ENCODE measurements at regions not wholly inside any gene's neighbourhood (a gene's known extent, or its start where the extent isn't known, plus 50 kb on each side); places are given as distances from the start of the nearest gene placed in this dataset.

GRCh38 chr1:244957122-244957521, 92.8 kb upstream of the HNRNPU start:
- TF ChIP-seq MAX (IDR thresholded peaks at IDR 0.05; ENCODE audit: insufficient read depth, insufficient read length) (no peak), EZH2 (IDR thresholded peaks at IDR 0.05; ENCODE audit: borderline replicate concordance, low read depth, low read length, severe bottlenecking) (no peak), CTCF (IDR thresholded peaks at IDR 0.05; ENCODE audit: extremely low read depth in 1 of 2, insufficient read depth in 1 of 2, low read depth in 1 of 2, low read length in 2 of 2) (no peak), JUN (IDR thresholded peaks at IDR 0.05; ENCODE audit: borderline replicate concordance, insufficient read depth, insufficient read length, low read depth) (no peak), FOS (IDR thresholded peaks at IDR 0.05; ENCODE audit: borderline replicate concordance, insufficient read depth, low read length) (no peak), POLR2AphosphoS5 (IDR thresholded peaks at IDR 0.05; ENCODE audit: insufficient read depth, low read depth, low read length) (no peak), GATA2 (IDR thresholded peaks at IDR 0.05; ENCODE audit: insufficient read depth, insufficient read length, low read depth, low read length) (no peak), POLR2A (IDR thresholded peaks at IDR 0.05; ENCODE audit: low read depth, low read length) (no peak), MYC (IDR thresholded peaks at IDR 0.05; ENCODE audit: low read depth, low read length) (no peak)
- FAIRE-seq = no peak
- H3K9me3 ChIP-seq (replicated peaks; ENCODE audit: control insufficient read depth, insufficient read depth, low read length) = no peaks in the 10 kb centered on the region
- ChIA-PET CTCF (no interaction called here), POLR2A (no interaction called here)
- no TSS peak for BruUV-seq (replicated peaks)
- no peaks in the 10 kb centered on the region for H3K9me1 ChIP-seq (replicated peaks; ENCODE audit: control insufficient read depth, extremely low read depth, insufficient read depth, low read length)
- no peak overlapping the region for H3K4me2 ChIP-seq (ENCODE audit: insufficient read depth, low read length)
- H3K27me3 ChIP-seq (ENCODE audit: control insufficient read depth in 2 of 2, insufficient read depth in 2 of 2, low read length in 2 of 2) = no peaks in the 10 kb centered on the region
- dilution Hi-C loops (cut with MboI; ENCODE audit: extremely low pct_ligation_motif_present, low sequenced_read_pairs) = no loop called here
- H3K27ac ChIP-seq (ENCODE audit: insufficient read depth, low read depth, low read length) = no peak overlapping the region
- no peaks in the 10 kb centered on the region for H4K20me1 ChIP-seq (replicated peaks; ENCODE audit: control insufficient read depth, extremely low read depth, insufficient read depth, low read length)
- no peaks in the 10 kb centered on the region for H3K36me3 ChIP-seq (ENCODE audit: control insufficient read depth in 2 of 2, extremely low read depth in 1 of 2, insufficient read depth in 2 of 2, low read length in 2 of 2)
- H3K9ac ChIP-seq (replicated peaks; ENCODE audit: extremely low read depth, insufficient read depth, low read length) = no peak overlapping the region
- no peaks in the 10 kb centered on the region for H3K79me2 ChIP-seq (ENCODE audit: control insufficient read depth, insufficient read depth, low read length)
- intact Hi-C loops (cut with micrococcal nuclease) = no loop called here
- H3K4me3 ChIP-seq (replicated peaks in 1 of 3; ENCODE audit: insufficient read depth in 1 of 3, low read depth in 1 of 3, low read length in 3 of 3) = no peak overlapping the region
- no peak overlapping the region for H2AFZ ChIP-seq (ENCODE audit: low read depth, low read length)
- DNase-seq (ENCODE audit: low read depth, low spot score) = no peak
- peaks cover 6% of the 10 kb centered on the region for H3K4me1 ChIP-seq (ENCODE audit: control insufficient read depth, extremely low read depth, insufficient read depth, low read length)
